Loucy (cell line): ENCODE measurements at regions not wholly inside any gene's neighbourhood (a gene's known extent, or its start where the extent isn't known, plus 50 kb on each side); places are given as distances from the start of the nearest gene placed in this dataset.

Source experiments
- CTCF ChIP-seq: fragments of 200-600 bp; sonication (generic); conservative IDR thresholded peaks from 2 replicates; pipeline ENCODE4 v1.5.1; 2014; ENCODE audit warnings: mild to moderate bottlenecking, antibody characterized with exemption, low read length
- EZH2phosphoT487 ChIP-seq: fragments of 200-600 bp; IDR thresholded peaks from 2 replicates; pipeline ENCODE4 v1.6.1; 2018; ENCODE audit warnings: antibody characterized with exemption, mild to moderate bottlenecking, moderate library complexity, borderline replicate concordance

DNA sequence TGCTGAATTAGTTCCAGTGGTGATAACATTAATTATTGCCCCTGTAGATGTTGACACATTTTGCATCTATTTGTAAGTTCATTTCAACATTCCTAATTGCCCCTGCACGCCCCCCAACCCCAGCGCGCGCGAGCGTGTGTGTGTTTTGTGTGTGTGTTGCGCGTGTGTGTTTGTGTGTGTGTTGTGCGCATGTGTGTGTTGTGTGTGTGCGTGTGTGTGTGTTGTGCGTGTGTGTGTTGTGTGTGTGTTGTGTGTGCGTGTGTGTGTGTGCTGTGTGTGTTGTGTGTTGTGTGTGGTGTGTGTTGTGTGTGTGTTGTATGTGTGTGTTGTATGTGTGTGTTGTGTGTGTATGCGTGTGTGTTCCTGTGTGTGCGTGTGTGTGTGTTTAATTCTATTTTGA is 245.7 kb upstream of the GMDS start:
- no peak for TF ChIP-seq CTCF
- TF ChIP-seq EZH2phosphoT487, result no peak
